ENCODE measurements at regions not wholly inside any gene's neighbourhood (a gene's known extent, or its start where the extent isn't known, plus 50 kb on each side); places are given as distances from the start of the nearest gene placed in this dataset.

GRCh38 chr13:36555151-36555986 is 118.5 kb upstream of the SERTM1 start:
- H3K4me3 Mint-ChIP-seq = no peak overlapping the region
- no peaks in the 10 kb centered on the region for H3K36me3 Mint-ChIP-seq
- ATAC-seq (no peak), DNase-seq (no peak)
- H3K9me3 Mint-ChIP-seq = peaks cover 0 to 3% (median 0%) of the 10 kb centered on the region in 9 donors
- peaks cover 0 to 10% (median 2%) of the 10 kb centered on the region in 5 donors for H3K27me3 Mint-ChIP-seq
- peaks cover 0 to 11% (median 0%) of the 10 kb centered on the region in 4 donors for H3K4me1 Mint-ChIP-seq
- no peak overlapping the region for H3K27ac Mint-ChIP-seq
- POLR2A ChIA-PET = no interaction called here

GRCh38 chr13:36559375-36559774 is 114.4 kb upstream of the SERTM1 start:
- no peak for ATAC-seq
- POLR2A ChIA-PET = no interaction called here

GRCh38 chr13:36567485-36567884 is 106.3 kb upstream of the SERTM1 start:
- DNase-seq (no peak), ATAC-seq (no peak)
- no peaks in the 10 kb centered on the region for H3K36me3 Mint-ChIP-seq
- peaks cover 0 to 3% (median 3%) of the 10 kb centered on the region in 5 donors for H3K27me3 Mint-ChIP-seq
- no peak overlapping the region for H3K4me3 Mint-ChIP-seq
- POLR2A ChIA-PET = no interaction called here
- no peak overlapping the region for H3K27ac Mint-ChIP-seq
- peaks cover 0 to 2% (median 0%) of the 10 kb centered on the region in 9 donors for H3K9me3 Mint-ChIP-seq
- no peaks in the 10 kb centered on the region for H3K4me1 Mint-ChIP-seq

More at GRCh38 chr13:36559375-36559774, 114.4 kb upstream of the SERTM1 start:
- Mint-ChIP-seq H3K27me3 (peaks cover 0 to 11% (median 3%) of the 10 kb centered on the region in 5 donors), H3K9me3 (peaks cover 0 to 2% (median 0%) of the 10 kb centered on the region in 9 donors), H3K4me3 (no peak overlapping the region), H3K36me3 (no peaks in the 10 kb centered on the region), H3K27ac (no peak overlapping the region), H3K4me1 (no peaks in the 10 kb centered on the region)
- DNase-seq = no peak

- POLR2A ChIA-PET = no interaction called here
- no peak overlapping the region for H3K4me3 Mint-ChIP-seq
- ATAC-seq = no peak
- DNase-seq = no peak
- H3K4me1 Mint-ChIP-seq = no peaks in the 10 kb centered on the region
- no peaks in the 10 kb centered on the region for H3K36me3 Mint-ChIP-seq
- H3K9me3 Mint-ChIP-seq = peaks cover 0 to 4% (median 0%) of the 10 kb centered on the region in 9 donors
- no peak overlapping the region for H3K27ac Mint-ChIP-seq
- H3K27me3 Mint-ChIP-seq = peaks cover 0 to 2% (median 0%) of the 10 kb centered on the region in 5 donors
These were observed 103.3 kb upstream of the SERTM1 start for GRCh38 chr13:36570489-36570888.

GRCh38 chr13:36571444-36571843 is 102.4 kb upstream of the SERTM1 start:
- POLR2A ChIA-PET = no interaction called here
- Mint-ChIP-seq H3K4me1 (no peaks in the 10 kb centered on the region), H3K27ac (no peak overlapping the region), H3K9me3 (peaks cover 0 to 4% (median 0%) of the 10 kb centered on the region in 9 donors), H3K4me3 (no peak overlapping the region), H3K36me3 (no peaks in the 10 kb centered on the region), H3K27me3 (no peaks in the 10 kb centered on the region)
- DNase-seq (no peak), ATAC-seq (no peak)

- ATAC-seq (no peak), DNase-seq (no peak)
- Mint-ChIP-seq H3K9me3 (peaks cover 0 to 14% (median 0%) of the 10 kb centered on the region in 9 donors), H3K27me3 (peaks cover 2 to 24% (median 6%) of the 10 kb centered on the region in 5 donors), H3K4me3 (no peak overlapping the region), H3K27ac (no peak overlapping the region), H3K36me3 (no peaks in the 10 kb centered on the region), H3K4me1 (no peaks in the 10 kb centered on the region)
- POLR2A ChIA-PET = no interaction called here
These were observed 90.8 kb upstream of the SERTM1 start for GRCh38 chr13:36582977-36583376.

- peaks cover 3 to 11% (median 8%) of the 10 kb centered on the region in 5 donors for H3K27me3 Mint-ChIP-seq
- no peak overlapping the region for H3K27ac Mint-ChIP-seq
- POLR2A ChIA-PET = no interaction called here
- H3K36me3 Mint-ChIP-seq = no peaks in the 10 kb centered on the region
- ATAC-seq (no peak), DNase-seq (no peak)
- H3K9me3 Mint-ChIP-seq = peaks cover 0 to 8% (median 2%) of the 10 kb centered on the region in 9 donors
- H3K4me1 Mint-ChIP-seq = no peaks in the 10 kb centered on the region
- H3K4me3 Mint-ChIP-seq = no peak overlapping the region
These were observed 74.2 kb upstream of the SERTM1 start for GRCh38 chr13:36599641-36600040.

GRCh38 chr13:36601186-36601585 is 72.6 kb upstream of the SERTM1 start:
- POLR2A ChIA-PET = no interaction called here
- DNase-seq (no peak), ATAC-seq (no peak)

GRCh38 chr13:36606060-36606459 is 67.8 kb upstream of the SERTM1 start:
- Mint-ChIP-seq H3K4me1 (no peaks in the 10 kb centered on the region), H3K27me3 (peaks cover 0 to 9% (median 0%) of the 10 kb centered on the region in 5 donors), H3K4me3 (no peak overlapping the region), H3K9me3 (peaks cover 0 to 8% (median 0%) of the 10 kb centered on the region in 9 donors), H3K27ac (no peak overlapping the region), H3K36me3 (no peaks in the 10 kb centered on the region)
- ATAC-seq (no peak), DNase-seq (no peak)
- POLR2A ChIA-PET = no interaction called here

More at GRCh38 chr13:36601186-36601585, 72.6 kb upstream of the SERTM1 start:
- Mint-ChIP-seq H3K4me3 (no peak overlapping the region), H3K9me3 (peaks cover 0 to 8% (median 0%) of the 10 kb centered on the region in 9 donors), H3K4me1 (no peaks in the 10 kb centered on the region), H3K36me3 (no peaks in the 10 kb centered on the region), H3K27me3 (peaks cover 3 to 11% (median 8%) of the 10 kb centered on the region in 5 donors), H3K27ac (no peak overlapping the region)

- Mint-ChIP-seq H3K27me3 (peaks cover 0 to 28% (median 2%) of the 10 kb centered on the region in 5 donors), H3K4me3 (no peak overlapping the region), H3K36me3 (no peaks in the 10 kb centered on the region), H3K27ac (no peak overlapping the region), H3K9me3 (peaks cover 0 to 8% (median 0%) of the 10 kb centered on the region in 9 donors), H3K4me1 (no peaks in the 10 kb centered on the region)
- DNase-seq = no peak
- POLR2A ChIA-PET = no interaction called here
- ATAC-seq = no peak
These were observed 65.3 kb upstream of the SERTM1 start for GRCh38 chr13:36608474-36608873.

GRCh38 chr13:36612230-36612629 is 61.6 kb upstream of the SERTM1 start:
- no peak overlapping the region for H3K4me3 Mint-ChIP-seq
- POLR2A ChIA-PET = no interaction called here
- H3K36me3 Mint-ChIP-seq = no peaks in the 10 kb centered on the region
- H3K9me3 Mint-ChIP-seq = peaks cover 0 to 5% (median 0%) of the 10 kb centered on the region in 9 donors
- peaks cover 0 to 3% (median 0%) of the 10 kb centered on the region in 4 donors for H3K4me1 Mint-ChIP-seq
- H3K27me3 Mint-ChIP-seq = peaks cover 0 to 28% (median 2%) of the 10 kb centered on the region in 5 donors
- ATAC-seq = no peak
- no peak for DNase-seq
- H3K27ac Mint-ChIP-seq = no peak overlapping the region

GRCh38 chr13:36616706-36617105 is 57.1 kb upstream of the SERTM1 start:
- no peak overlapping the region for H3K27ac Mint-ChIP-seq
- peaks cover 0 to 7% (median 2%) of the 10 kb centered on the region in 9 donors for H3K9me3 Mint-ChIP-seq
- POLR2A ChIA-PET = no interaction called here
- peaks cover 0 to 18% (median 4%) of the 10 kb centered on the region in 5 donors for H3K27me3 Mint-ChIP-seq
- H3K4me1 Mint-ChIP-seq = peaks cover 0 to 3% (median 0%) of the 10 kb centered on the region in 4 donors
- ATAC-seq (no peak), DNase-seq (no peak)
- no peaks in the 10 kb centered on the region for H3K36me3 Mint-ChIP-seq
- no peak overlapping the region for H3K4me3 Mint-ChIP-seq

GRCh38 chr13:36619535-36619934 is 54.3 kb upstream of the SERTM1 start:
- Mint-ChIP-seq H3K36me3 (no peaks in the 10 kb centered on the region), H3K4me1 (peaks cover 0 to 3% (median 0%) of the 10 kb centered on the region in 4 donors), H3K9me3 (peaks cover 0 to 7% (median 2%) of the 10 kb centered on the region in 9 donors), H3K27me3 (peaks cover 0 to 9% (median 3%) of the 10 kb centered on the region in 5 donors), H3K4me3 (no peak overlapping the region), H3K27ac (no peak overlapping the region)
- ATAC-seq (no peak), DNase-seq (no peak)
- POLR2A ChIA-PET = no interaction called here
